ENCODE measurements at regions not wholly inside any gene's neighbourhood (a gene's known extent, or its start where the extent isn't known, plus 50 kb on each side); places are given as distances from the start of the nearest gene placed in this dataset.

DNA sequence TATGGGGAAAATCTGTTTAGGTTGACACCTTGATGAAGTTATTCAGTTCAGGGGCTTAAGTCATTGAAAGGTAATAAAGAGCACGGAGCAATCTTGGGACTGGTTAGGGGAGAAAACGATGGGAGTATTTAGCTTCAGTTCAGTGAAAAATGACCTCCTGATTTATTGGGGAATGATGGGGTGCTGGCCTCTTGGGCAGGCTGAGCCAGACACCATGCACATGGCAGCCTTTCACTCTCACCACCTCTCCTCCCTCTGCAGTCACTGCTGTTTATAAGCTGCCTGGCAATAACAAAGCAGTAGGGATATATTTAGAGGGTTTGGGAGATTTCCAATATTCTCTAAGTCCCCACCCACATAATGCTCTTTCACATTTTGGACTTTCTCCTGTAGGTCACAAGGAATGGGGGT is 140.5 kb upstream of the HS3ST2 start:
- ATAC-seq (ENCODE audit: low FRiP score in 2 of 2): no peak

DNA sequence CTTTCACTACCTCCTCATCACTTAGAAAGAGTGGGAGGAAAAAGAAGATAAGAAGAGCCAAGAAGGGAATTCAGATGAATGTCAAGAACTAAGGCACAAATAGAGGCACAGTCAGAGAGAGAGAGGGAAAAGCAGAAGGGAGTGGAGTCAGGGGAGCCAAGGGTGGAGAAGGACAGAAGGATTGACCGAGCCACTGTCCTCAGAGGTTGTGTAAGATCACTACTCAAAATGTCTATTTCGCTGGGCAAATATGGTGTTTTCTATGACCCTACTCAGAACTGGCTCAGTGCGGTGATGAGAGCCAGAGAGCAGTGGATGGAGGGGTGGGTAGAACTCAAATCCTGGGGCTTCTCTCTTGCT is 139.2 kb upstream of the HS3ST2 start:
- ATAC-seq (ENCODE audit: low FRiP score in 2 of 2) (no peak), DNase-seq (no peak)
- Histone ChIP-seq H3K27ac (no peak overlapping the region), H3K27me3 (no peaks in the 10 kb centered on the region), H3K4me1 (no peaks in the 10 kb centered on the region), H3K4me3 (no peak overlapping the region), H3K36me3 (no peaks in the 10 kb centered on the region), H3K9me3 (no peaks in the 10 kb centered on the region)
- WGBS, 2 donors: 88 to 92% methylated on average over 3 of the region's 3 CpGs
- TF ChIP-seq, protein P1, sequence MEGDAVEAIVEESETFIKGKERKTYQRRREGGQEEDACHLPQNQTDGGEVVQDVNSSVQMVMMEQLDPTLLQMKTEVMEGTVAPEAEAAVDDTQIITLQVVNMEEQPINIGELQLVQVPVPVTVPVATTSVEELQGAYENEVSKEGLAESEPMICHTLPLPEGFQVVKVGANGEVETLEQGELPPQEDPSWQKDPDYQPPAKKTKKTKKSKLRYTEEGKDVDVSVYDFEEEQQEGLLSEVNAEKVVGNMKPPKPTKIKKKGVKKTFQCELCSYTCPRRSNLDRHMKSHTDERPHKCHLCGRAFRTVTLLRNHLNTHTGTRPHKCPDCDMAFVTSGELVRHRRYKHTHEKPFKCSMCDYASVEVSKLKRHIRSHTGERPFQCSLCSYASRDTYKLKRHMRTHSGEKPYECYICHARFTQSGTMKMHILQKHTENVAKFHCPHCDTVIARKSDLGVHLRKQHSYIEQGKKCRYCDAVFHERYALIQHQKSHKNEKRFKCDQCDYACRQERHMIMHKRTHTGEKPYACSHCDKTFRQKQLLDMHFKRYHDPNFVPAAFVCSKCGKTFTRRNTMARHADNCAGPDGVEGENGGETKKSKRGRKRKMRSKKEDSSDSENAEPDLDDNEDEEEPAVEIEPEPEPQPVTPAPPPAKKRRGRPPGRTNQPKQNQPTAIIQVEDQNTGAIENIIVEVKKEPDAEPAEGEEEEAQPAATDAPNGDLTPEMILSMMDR (IDR thresholded peaks at IDR 0.05): no peak
- TF ChIP-seq POLR2A (IDR thresholded peaks at IDR 0.05): no peak
- TF ChIP-seq POLR2AphosphoS5 (IDR thresholded peaks at IDR 0.05): no peak
- TF ChIP-seq EP300 (IDR thresholded peaks at IDR 0.05): no peak

More for the DNA sequence above, 140.5 kb upstream of the HS3ST2 start:
- Histone ChIP-seq H3K27me3 (no peaks in the 10 kb centered on the region), H3K4me3 (no peak overlapping the region), H3K36me3 (no peaks in the 10 kb centered on the region), H3K4me1 (no peaks in the 10 kb centered on the region), H3K9me3 (no peaks in the 10 kb centered on the region), H3K27ac (no peak overlapping the region)
- TF ChIP-seq, protein P1 (IDR thresholded peaks at IDR 0.05): no peak
- TF ChIP-seq POLR2AphosphoS5 (IDR thresholded peaks at IDR 0.05) (no peak), EP300 (IDR thresholded peaks at IDR 0.05) (no peak), POLR2A (IDR thresholded peaks at IDR 0.05) (no peak)
- WGBS, 2 donors: 67 to 68% methylated on average over 2 of the region's 2 CpGs
- no peak for DNase-seq

DNA sequence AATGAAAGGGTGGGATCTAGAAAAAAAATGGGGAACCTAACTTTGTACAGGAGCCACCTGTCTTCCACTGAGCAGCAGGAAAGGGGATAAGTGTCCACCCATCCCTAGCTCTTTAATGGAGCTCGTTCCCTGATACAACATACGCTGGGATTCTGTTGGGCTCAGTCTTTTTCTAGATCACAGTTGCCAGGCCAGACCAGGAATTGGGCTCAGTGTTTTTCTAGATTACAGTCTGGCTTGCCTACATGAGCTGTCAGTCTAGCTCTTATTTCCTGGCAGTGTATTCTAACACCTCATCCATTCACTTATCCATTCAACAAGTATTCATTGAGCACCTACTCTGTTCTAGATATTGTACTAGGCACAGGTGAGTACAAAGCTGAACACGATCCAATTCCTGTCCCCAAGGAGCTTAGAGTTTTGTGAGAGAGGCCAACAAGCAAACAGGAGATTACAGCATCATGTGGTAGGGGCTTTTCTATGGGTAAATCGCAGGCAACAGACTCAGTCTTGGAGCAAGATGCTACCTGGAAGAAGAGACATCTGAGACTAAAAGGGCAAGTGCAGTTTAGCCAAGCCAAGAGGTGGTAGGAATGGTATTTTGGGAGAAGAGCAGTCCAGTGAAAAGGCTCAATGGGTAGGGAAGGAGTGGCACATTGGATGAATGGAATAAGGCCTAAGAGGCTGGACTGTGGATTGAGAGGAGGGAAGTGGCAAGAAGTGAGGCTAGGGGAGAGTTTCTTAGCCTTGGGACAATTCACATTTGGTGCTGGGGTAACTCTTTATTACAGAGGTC is 138.0 kb upstream of the HS3ST2 start:
- TF ChIP-seq EP300 (IDR thresholded peaks at IDR 0.05) (no peak), POLR2A (IDR thresholded peaks at IDR 0.05) (no peak), POLR2AphosphoS5 (IDR thresholded peaks at IDR 0.05) (no peak)
- TF ChIP-seq, protein P1 (IDR thresholded peaks at IDR 0.05): no peak
- peaks cover 0 to 4% (median 0%) of the 10 kb centered on the region in 4 donors for H3K4me1 ChIP-seq
- H3K36me3 ChIP-seq: no peaks in the 10 kb centered on the region
- H3K9me3 ChIP-seq: no peaks in the 10 kb centered on the region
- H3K27me3 ChIP-seq: no peaks in the 10 kb centered on the region
- DNase-seq (no peak), ATAC-seq (ENCODE audit: low FRiP score in 2 of 2) (no peak)
- WGBS, 2 donors: 75 to 80% methylated on average over 4 of the region's 4 CpGs
- H3K4me3 ChIP-seq: no peak overlapping the region
- no peak overlapping the region for H3K27ac ChIP-seq

DNA sequence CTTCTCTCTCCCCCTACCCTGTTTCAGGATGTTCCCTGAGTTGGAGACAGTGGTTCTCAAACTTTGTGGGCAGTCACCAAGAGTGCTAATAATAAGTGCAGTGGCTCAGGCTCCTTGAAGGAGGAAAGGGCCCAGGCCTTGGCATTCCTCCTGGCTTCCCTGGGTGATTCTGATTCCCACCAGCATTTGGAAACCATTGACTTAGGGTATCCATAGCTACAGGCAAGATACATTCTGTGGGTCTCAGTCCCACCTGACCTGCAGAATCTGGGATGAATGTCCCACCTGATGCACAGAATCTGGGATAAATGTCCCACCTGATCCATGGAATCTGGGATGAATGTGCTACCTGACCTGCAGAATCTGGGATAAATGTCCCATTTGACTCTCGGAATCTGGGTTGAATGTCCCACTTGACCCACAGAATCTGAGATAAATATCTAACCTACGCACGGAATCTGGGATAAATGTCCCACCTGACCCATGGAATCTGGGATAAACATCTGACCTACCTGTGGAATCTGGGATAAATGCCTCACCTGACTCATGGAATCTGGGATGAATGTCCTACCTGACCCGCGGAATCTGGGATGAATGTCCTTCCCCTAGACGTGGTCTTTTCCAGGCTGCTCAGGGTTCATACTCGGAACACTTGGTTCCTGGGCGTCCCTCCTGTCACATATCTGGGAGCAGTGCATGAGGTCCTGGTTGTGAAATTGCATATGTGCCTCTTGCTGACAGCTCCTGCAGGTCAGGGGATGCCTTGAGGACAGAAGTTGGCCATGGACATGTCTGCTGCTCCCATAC is 136.7 kb upstream of the HS3ST2 start:
- DNase-seq (no peak), ATAC-seq (ENCODE audit: low FRiP score in 2 of 2) (no peak)
- no peak for TF ChIP-seq POLR2AphosphoS5 (IDR thresholded peaks at IDR 0.05)
- TF ChIP-seq, protein P1 (IDR thresholded peaks at IDR 0.05): no peak
- no peak for TF ChIP-seq POLR2A (IDR thresholded peaks at IDR 0.05)
- TF ChIP-seq EP300 (IDR thresholded peaks at IDR 0.05): no peak
- Histone ChIP-seq H3K27me3 (no peaks in the 10 kb centered on the region), H3K4me1 (peaks cover 0 to 4% (median 0%) of the 10 kb centered on the region in 4 donors), H3K36me3 (no peaks in the 10 kb centered on the region), H3K4me3 (no peak overlapping the region), H3K27ac (no peak overlapping the region), H3K9me3 (no peaks in the 10 kb centered on the region)
- 93 to 94% methylated on average over 8 of the region's 8 CpGs for WGBS, 2 donors

Measured in upper lobe of left lung (tissue), 6 donors.